ENCODE measurements at regions not wholly inside any gene's neighbourhood (a gene's known extent, or its start where the extent isn't known, plus 50 kb on each side); places are given as distances from the start of the nearest gene placed in this dataset.

DNA sequence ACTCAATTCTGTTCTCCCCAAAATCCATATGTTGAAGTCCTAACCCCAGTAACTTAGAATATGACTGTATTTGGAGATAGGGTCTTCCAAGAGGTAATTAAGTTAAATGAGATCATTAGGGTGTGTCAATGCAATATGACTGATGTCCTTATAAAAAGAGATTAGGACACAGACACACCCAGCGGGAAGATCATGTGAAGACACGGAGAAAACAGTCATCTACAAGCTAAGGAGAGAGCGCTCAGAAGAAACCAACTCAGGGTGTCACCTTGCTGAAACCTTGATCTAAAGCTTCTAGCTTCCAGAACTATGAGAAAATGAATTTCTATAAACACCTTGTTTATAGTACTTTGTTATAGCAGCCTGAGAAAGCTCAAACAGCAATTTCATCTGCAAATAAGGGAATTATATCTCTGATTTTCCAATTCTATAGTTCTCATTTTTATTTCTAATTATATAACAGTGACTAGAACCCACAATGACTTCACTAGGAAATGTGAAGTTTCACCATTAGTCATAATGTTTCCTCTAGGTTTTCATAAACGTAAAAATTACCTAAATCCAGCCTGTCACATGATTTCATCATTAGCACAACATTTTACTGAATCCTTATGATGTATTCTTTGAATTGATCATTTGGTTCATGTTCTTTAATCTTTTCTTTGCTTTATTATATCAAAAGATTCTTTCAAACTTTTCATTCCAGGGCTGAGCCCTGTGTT, 459.1 kb upstream of the MDFIC2 start:
- DNase-seq (ENCODE audit: low read depth), result peak; percentile 56
- H3K4me3 ChIP-seq (ENCODE audit: control insufficient read depth, low read depth, low read length), result no peak overlapping the region

GRCh38 chr3:70770650-70771049, 458.2 kb upstream of the MDFIC2 start:
- TF ChIP-seq CTCF (conservative IDR thresholded peaks at IDR 0.05; ENCODE audit: control insufficient read depth, insufficient read depth, low read depth, low read length), result no peak
- no peak overlapping the region for H3K4me3 ChIP-seq (ENCODE audit: control insufficient read depth, low read depth, low read length)
- no peak for DNase-seq (ENCODE audit: low read depth)

More for the DNA sequence above, 459.1 kb upstream of the MDFIC2 start:
- TF ChIP-seq CTCF (conservative IDR thresholded peaks at IDR 0.05; ENCODE audit: control insufficient read depth, insufficient read depth, low read depth, low read length), result no peak

DNA sequence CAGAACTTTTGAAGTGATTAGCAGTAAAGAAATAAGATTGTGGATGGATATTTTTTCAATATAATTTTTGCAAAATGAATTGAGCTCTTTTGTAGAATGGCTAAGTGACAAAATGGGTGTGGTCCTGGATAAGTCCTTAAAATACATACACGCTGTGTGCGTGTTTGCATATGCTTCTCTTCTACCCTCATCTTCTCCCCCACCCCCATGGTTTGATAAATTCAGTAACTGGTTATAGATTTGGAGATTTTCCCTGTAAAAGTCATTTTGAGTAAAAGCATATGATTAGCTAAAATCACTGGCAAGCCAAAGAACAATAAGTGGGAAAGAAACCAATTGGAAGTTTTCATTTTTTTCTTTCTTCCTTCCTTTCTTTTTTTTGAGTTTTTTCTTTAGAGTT, 453.9 kb upstream of the MDFIC2 start:
- no peak for TF ChIP-seq CTCF (conservative IDR thresholded peaks at IDR 0.05; ENCODE audit: control insufficient read depth, insufficient read depth, low read depth, low read length)
- H3K4me3 ChIP-seq (ENCODE audit: control insufficient read depth, low read depth, low read length), result no peak overlapping the region
- DNase-seq (ENCODE audit: low read depth), result no peak

- no peak for TF ChIP-seq CTCF (conservative IDR thresholded peaks at IDR 0.05; ENCODE audit: control insufficient read depth, insufficient read depth, low read depth, low read length)
- H3K4me3 ChIP-seq (ENCODE audit: control insufficient read depth, low read depth, low read length), result no peak overlapping the region
- no peak for DNase-seq (ENCODE audit: low read depth)
Measured at GRCh38 chr3:70763894-70764293, 451.5 kb upstream of the MDFIC2 start.

- no peak for DNase-seq (ENCODE audit: low read depth)
- TF ChIP-seq CTCF (conservative IDR thresholded peaks at IDR 0.05; ENCODE audit: control insufficient read depth, insufficient read depth, low read depth, low read length), result no peak
- no peak overlapping the region for H3K4me3 ChIP-seq (ENCODE audit: control insufficient read depth, low read depth, low read length)
Measured at GRCh38 chr3:70757658-70758057, 445.2 kb upstream of the MDFIC2 start.

- H3K4me3 ChIP-seq (ENCODE audit: control insufficient read depth, low read depth, low read length), result no peak overlapping the region
- no peak for DNase-seq (ENCODE audit: low read depth)
- TF ChIP-seq CTCF (conservative IDR thresholded peaks at IDR 0.05; ENCODE audit: control insufficient read depth, insufficient read depth, low read depth, low read length), result no peak
Measured at GRCh38 chr3:70755526-70755925, 443.1 kb upstream of the MDFIC2 start.

Data from fibroblast of mammary gland (primary cell).